ENCODE measurements at regions not wholly inside any gene's neighbourhood (a gene's known extent, or its start where the extent isn't known, plus 50 kb on each side); places are given as distances from the start of the nearest gene placed in this dataset.

DNA sequence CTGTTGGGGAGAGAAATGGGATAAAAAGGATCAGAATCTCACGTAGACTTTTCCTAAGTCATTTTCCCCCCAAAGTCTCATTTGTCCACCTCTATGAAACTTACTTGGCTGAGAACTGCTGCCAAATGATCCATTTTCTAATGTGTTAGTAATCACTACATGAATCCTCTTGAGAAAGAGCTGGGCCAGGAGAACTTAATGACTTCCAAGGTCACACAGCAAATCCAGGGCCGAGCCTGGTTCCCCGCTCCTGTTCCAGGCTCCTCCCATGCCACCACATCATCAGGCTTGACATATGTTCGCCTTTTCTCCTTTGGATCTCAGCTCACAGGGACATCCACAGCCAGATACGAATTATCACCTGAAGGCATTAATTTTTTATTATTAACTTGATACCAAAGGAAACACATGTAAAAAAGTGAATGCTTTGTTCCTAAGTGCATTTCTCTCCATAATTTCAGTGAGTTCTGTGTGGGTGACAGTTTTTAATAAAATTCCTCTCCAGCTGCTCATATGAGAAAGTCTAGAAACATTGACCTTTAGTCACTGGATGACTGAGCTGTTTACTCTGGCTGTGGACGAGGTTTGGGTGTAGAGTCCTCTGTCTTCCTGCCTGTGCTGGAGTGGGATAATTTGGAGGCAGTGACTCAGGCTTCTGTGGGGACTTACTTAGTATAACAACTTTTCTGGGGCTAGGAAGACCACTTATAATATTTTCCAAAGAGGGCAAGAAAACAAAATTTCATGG lies 276.3 kb downstream of the PAX1 start (continued):
- TF ChIP-seq MTERF4 (CRISPR knock-in tag; IDR thresholded peaks at IDR 0.05) = no peak
- no peak for TF ChIP-seq ETV5 (CRISPR knock-in tag; IDR thresholded peaks at IDR 0.05; ENCODE audit: borderline replicate concordance)
- no peak for TF ChIP-seq TCF12 (IDR thresholded peaks at IDR 0.05)
- no peak for TF ChIP-seq TCF12 (CRISPR knock-in tag; IDR thresholded peaks at IDR 0.05)
- no peak for TF ChIP-seq ZNF251 (CRISPR knock-in tag; IDR thresholded peaks at IDR 0.05)
- TF ChIP-seq ARID3A (IDR thresholded peaks at IDR 0.05; ENCODE audit: low read depth, low read length) = peak; percentile 93
- no peak for TF ChIP-seq ZNF10 (CRISPR knock-in tag; IDR thresholded peaks at IDR 0.05; ENCODE audit: borderline replicate concordance, low read depth)
- TF ChIP-seq HES4 (CRISPR knock-in tag; IDR thresholded peaks at IDR 0.05; ENCODE audit: borderline replicate concordance) = no peak
- TF ChIP-seq SMC3 (IDR thresholded peaks at IDR 0.05; ENCODE audit: low read length) = no peak
- no peak for TF ChIP-seq RBFOX2 (IDR thresholded peaks at IDR 0.05; ENCODE audit: low read depth, low read length)
- TF ChIP-seq TOPORS (CRISPR knock-in tag; IDR thresholded peaks at IDR 0.05) = no peak
- no peak for TF ChIP-seq TFDP1 (CRISPR knock-in tag; IDR thresholded peaks at IDR 0.05; ENCODE audit: borderline replicate concordance)
- TF ChIP-seq ZNF7 (CRISPR knock-in tag; IDR thresholded peaks at IDR 0.05) = no peak
- TF ChIP-seq, protein P1, sequence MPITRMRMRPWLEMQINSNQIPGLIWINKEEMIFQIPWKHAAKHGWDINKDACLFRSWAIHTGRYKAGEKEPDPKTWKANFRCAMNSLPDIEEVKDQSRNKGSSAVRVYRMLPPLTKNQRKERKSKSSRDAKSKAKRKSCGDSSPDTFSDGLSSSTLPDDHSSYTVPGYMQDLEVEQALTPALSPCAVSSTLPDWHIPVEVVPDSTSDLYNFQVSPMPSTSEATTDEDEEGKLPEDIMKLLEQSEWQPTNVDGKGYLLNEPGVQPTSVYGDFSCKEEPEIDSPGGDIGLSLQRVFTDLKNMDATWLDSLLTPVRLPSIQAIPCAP (CRISPR knock-in tag; IDR thresholded peaks at IDR 0.05; ENCODE audit: low read depth) = no peak
- no peak for TF ChIP-seq KDM5A (IDR thresholded peaks at IDR 0.05; ENCODE audit: borderline replicate concordance, low read length)
- no peak for TF ChIP-seq ZFP90 (CRISPR knock-in tag; IDR thresholded peaks at IDR 0.05; ENCODE audit: borderline replicate concordance)
- no peak for TF ChIP-seq DNMT1 (CRISPR knock-in tag; IDR thresholded peaks at IDR 0.05)
- no peak for TF ChIP-seq ZNF367 (CRISPR knock-in tag; IDR thresholded peaks at IDR 0.05; ENCODE audit: borderline replicate concordance)
- no peak for TF ChIP-seq RFX5 (IDR thresholded peaks at IDR 0.05; ENCODE audit: low read depth, low read length)
- no peak for TF ChIP-seq ZNF180 (CRISPR knock-in tag; IDR thresholded peaks at IDR 0.05; ENCODE audit: borderline replicate concordance, low read depth)
- TF ChIP-seq ATF7 (IDR thresholded peaks at IDR 0.05) = no peak
- TF ChIP-seq ATF7 (CRISPR knock-in tag; IDR thresholded peaks at IDR 0.05) = no peak
- TF ChIP-seq HIVEP1 (CRISPR knock-in tag; IDR thresholded peaks at IDR 0.05) = no peak
- TF ChIP-seq NFYC (CRISPR knock-in tag; IDR thresholded peaks at IDR 0.05) = no peak
- peak; percentile 65 for TF ChIP-seq ZNF263 (CRISPR knock-in tag; IDR thresholded peaks at IDR 0.05)

Data from HepG2 (cell line).